Astrocyte of the cerebellum (primary cell): ENCODE measurements at regions not wholly inside any gene's neighbourhood (a gene's known extent, or its start where the extent isn't known, plus 50 kb on each side); places are given as distances from the start of the nearest gene placed in this dataset.
A peak's percentile ranks its signal among the peaks of the same experiment; 100 is the strongest.

Experiments used
- DNase-seq: peaks from one replicate; pipeline ENCODE4 v3.0.0-alpha.2; 2011; ENCODE audit warnings: low read depth
- H3K4me3 ChIP-seq: 2 replicates; pipeline ENCODE4 v1.5.1; 2011; ENCODE audit warnings: mild to moderate bottlenecking, low read depth, low read length, moderate library complexity
- CTCF ChIP-seq: IDR thresholded peaks from 2 replicates; pipeline ENCODE4 v1.5.1; 2012; ENCODE audit warnings: low read length, low read depth, moderate library complexity, mild to moderate bottlenecking; ENCODE audit errors: missing control alignments
- in situ Hi-C: cut with HindIII; loops from 2 replicates; pipeline ENCODE4 v1.10.0; 2017; ENCODE audit warnings: low sequenced_read_pairs

GRCh38 chr12:11973396-11973795, 97.3 kb upstream of the BCL2L14 start:
- in situ Hi-C loops = no loop called here
- no peak for DNase-seq
- no peak for TF ChIP-seq CTCF
- no peak overlapping the region for H3K4me3 ChIP-seq

- H3K4me3 ChIP-seq = no peak overlapping the region
- TF ChIP-seq CTCF = no peak
- in situ Hi-C loops = no loop called here
- DNase-seq = no peak
Observed at GRCh38 chr12:11976005-11976404, 94.7 kb upstream of the BCL2L14 start.

GRCh38 chr12:11978726-11979384, 91.9 kb upstream of the BCL2L14 start:
- no peak overlapping the region for H3K4me3 ChIP-seq
- DNase-seq = no peak
- in situ Hi-C loops = no loop called here
- TF ChIP-seq CTCF = no peak

GRCh38 chr12:11980115-11980514, 90.6 kb upstream of the BCL2L14 start:
- no peak for DNase-seq
- H3K4me3 ChIP-seq = no peak overlapping the region
- in situ Hi-C loops = no loop called here
- no peak for TF ChIP-seq CTCF

- TF ChIP-seq CTCF = peak; percentile 13
- in situ Hi-C loops = no loop called here
- no peak overlapping the region for H3K4me3 ChIP-seq
- no peak for DNase-seq
Observed at GRCh38 chr12:11981121-11981733, 89.5 kb upstream of the BCL2L14 start.

GRCh38 chr12:11984417-11984816, 86.3 kb upstream of the BCL2L14 start:
- TF ChIP-seq CTCF = no peak

GRCh38 chr12:11986165-11986564, 84.6 kb upstream of the BCL2L14 start:
- in situ Hi-C loops = no loop called here
- no peak for TF ChIP-seq CTCF
- H3K4me3 ChIP-seq = no peak overlapping the region
- DNase-seq = no peak

More at GRCh38 chr12:11984417-11984816, 86.3 kb upstream of the BCL2L14 start:
- H3K4me3 ChIP-seq = no peak overlapping the region
- no peak for DNase-seq
- in situ Hi-C loops = no loop called here
